Esophagus muscularis mucosa (tissue), 3 donors: ENCODE measurements at regions not wholly inside any gene's neighbourhood (a gene's known extent, or its start where the extent isn't known, plus 50 kb on each side); places are given as distances from the start of the nearest gene placed in this dataset.

Source experiments
- POLR2A ChIP-seq: fragments of 450-650 bp; IDR thresholded peaks from one replicate; pipeline ENCODE4 v1.6.1; 2017; ENCODE audit warnings: antibody characterized with exemption, moderate library complexity, mild to moderate bottlenecking, low read depth
- TF ChIP-seq, protein P1 (sequence below), 3 experiments: fragments of 200-600 bp in 2 of 3; fragments of 450-650 bp in 1 of 3; sonication (generic) in 2 of 3; IDR thresholded peaks; one replicate each; pipeline ENCODE4 v1.5.1; 2017 to 2019; ENCODE audit warnings: antibody characterized with exemption in 3 of 3, mild to moderate bottlenecking in 2 of 3, moderate library complexity in 1 of 3

DNA sequence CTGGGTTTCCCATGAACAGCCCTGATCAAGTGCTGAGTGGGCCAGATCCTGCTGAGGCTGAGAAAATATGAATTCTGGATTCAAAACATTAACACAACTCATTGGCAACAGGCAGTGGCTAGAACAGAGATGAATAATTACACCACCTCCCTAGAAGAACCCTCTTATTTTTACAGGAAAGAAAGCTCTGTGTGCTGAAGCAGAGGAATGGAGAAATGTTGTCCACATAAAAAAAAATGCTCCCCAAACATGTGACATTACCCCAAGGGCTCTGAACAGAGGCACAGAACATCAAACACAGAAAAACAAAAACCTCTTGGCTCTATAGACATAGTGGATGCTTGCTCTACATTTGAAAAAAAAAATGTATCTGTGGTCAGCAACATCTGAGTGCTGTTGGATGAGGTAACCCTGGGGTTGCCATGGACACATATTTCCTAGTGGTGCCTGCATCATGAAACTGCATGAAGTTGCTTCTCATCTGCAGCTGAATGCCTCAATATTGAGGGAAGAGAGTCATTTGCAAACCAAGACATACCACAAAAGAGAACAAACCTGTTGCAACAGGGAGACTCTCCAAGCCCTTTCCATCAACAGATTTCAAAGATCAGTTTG is 98.8 kb downstream of the SNX19 start:
- TF ChIP-seq POLR2A = no peak
- TF ChIP-seq, protein P1, sequence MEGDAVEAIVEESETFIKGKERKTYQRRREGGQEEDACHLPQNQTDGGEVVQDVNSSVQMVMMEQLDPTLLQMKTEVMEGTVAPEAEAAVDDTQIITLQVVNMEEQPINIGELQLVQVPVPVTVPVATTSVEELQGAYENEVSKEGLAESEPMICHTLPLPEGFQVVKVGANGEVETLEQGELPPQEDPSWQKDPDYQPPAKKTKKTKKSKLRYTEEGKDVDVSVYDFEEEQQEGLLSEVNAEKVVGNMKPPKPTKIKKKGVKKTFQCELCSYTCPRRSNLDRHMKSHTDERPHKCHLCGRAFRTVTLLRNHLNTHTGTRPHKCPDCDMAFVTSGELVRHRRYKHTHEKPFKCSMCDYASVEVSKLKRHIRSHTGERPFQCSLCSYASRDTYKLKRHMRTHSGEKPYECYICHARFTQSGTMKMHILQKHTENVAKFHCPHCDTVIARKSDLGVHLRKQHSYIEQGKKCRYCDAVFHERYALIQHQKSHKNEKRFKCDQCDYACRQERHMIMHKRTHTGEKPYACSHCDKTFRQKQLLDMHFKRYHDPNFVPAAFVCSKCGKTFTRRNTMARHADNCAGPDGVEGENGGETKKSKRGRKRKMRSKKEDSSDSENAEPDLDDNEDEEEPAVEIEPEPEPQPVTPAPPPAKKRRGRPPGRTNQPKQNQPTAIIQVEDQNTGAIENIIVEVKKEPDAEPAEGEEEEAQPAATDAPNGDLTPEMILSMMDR (IDR thresholded peaks at IDR 0.05) = no peak
